ENCODE measurements at regions not wholly inside any gene's neighbourhood (a gene's known extent, or its start where the extent isn't known, plus 50 kb on each side); places are given as distances from the start of the nearest gene placed in this dataset.
"Not testable (repeated sequence)": the region's sequence is repeated elsewhere in the genome, so short reads cannot be mapped to it uniquely, and the experiment has no call there.

DNA sequence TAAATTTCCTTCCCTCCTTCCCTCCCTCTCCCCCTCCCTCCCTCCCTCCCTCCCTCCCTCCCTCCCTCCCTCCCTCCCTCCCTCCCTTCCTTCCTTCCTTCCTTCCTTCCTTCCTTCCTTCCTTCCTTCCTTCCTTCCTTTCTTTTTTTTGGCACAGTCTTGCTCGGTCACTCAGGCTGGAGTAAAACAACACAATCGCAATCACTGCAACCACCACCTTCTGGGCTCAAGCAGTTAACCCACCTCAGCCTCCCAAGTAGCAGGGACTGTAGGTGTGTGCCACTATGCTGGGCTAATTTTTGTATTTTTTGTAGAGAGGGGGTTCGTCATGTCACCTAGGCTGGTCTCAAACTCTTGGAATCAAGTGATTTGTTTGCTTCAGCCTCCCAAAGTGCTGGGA is 101.7 kb downstream of the RFPL4B start:
- not testable (repeated sequence) for TF ChIP-seq POLR2A, EP300 (IDR thresholded peaks at IDR 0.05)
- TF ChIP-seq, protein P1, sequence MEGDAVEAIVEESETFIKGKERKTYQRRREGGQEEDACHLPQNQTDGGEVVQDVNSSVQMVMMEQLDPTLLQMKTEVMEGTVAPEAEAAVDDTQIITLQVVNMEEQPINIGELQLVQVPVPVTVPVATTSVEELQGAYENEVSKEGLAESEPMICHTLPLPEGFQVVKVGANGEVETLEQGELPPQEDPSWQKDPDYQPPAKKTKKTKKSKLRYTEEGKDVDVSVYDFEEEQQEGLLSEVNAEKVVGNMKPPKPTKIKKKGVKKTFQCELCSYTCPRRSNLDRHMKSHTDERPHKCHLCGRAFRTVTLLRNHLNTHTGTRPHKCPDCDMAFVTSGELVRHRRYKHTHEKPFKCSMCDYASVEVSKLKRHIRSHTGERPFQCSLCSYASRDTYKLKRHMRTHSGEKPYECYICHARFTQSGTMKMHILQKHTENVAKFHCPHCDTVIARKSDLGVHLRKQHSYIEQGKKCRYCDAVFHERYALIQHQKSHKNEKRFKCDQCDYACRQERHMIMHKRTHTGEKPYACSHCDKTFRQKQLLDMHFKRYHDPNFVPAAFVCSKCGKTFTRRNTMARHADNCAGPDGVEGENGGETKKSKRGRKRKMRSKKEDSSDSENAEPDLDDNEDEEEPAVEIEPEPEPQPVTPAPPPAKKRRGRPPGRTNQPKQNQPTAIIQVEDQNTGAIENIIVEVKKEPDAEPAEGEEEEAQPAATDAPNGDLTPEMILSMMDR (IDR thresholded peaks at IDR 0.05), result not testable (repeated sequence)

Measured in ovary (tissue), 3 donors.